NCI-H1092 treated with DMSO at 0.1 percent for 48 hours (cell line): ENCODE measurements at regions not wholly inside any gene's neighbourhood (a gene's known extent, or its start where the extent isn't known, plus 50 kb on each side); places are given as distances from the start of the nearest gene placed in this dataset.

Experiments used
- DNase-seq: peaks from one replicate; lab custom pipeline; 2025; lab: John Stamatoyannopoulos, UW

DNA sequence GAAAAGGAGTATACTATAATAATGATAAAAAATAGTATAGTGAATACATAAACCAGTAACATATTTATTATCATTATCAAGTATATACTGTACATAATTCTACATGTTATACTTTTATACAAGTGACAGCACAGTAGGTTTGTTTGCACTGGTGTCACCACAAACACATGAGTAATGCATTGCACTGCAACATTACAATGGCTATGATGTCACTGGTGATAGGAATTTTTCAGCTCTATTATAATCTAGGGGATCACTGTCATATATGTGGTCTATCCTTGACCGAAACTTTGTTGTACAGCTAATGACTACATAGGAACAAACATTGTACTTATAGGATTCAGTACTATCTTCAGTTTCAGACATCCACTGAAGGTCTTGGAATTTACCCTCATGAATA, 165.8 kb upstream of the SYT1 start:
- no peak for DNase-seq

- no peak for DNase-seq
Observed at GRCh38 chr12:78700565-78700964, 164.0 kb upstream of the SYT1 start.

DNA sequence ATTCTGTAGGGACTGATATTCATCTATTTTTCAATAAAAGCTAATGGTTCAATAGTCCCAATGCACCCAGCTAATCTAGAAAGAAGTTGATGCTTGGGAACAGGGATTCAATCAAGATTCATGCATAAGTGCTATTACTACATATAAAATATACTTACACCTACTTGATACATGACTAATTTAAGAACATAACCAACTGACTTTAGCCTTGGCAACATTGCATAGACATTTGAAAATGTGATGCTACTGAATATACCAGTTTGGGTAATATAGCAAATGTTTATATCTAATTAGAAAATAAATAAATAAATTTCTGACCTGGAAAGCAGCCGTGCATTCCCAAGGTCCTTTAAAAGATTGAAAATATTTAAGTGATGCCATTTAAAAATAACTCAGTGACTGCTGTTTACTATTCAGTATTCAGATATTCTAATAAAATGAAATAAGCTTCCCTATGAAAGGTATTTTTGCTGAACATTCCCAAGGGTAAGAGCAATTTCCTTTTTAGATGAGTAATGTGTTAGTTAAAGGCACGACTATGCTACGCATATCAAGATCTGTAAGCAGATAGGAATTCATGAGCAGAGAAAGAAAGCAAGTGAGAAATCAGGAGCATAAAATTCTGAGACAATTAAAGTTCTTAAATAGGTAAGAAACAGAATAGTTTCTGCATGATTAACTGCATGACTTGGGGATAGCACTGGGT, 160.6 kb upstream of the SYT1 start:
- no peak for DNase-seq

DNA sequence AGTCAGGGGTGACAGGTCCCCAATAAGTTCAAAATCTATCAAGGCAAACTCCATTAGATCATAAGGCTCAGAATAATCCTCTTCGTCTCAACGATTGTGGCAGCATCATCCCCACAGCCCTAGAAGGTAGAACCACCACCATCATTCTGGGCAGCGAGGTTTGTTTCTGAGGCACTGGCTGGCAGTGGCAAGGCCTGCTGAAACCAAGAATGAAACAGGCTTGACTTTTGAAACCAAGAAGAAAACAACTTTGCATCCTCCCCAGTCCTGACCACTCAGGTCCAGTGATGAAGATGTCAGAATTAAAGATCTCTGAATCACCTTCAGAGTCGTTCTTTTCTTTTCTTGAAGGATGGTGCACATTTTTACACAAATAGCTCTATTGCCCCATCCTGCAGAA, 152.6 kb upstream of the SYT1 start:
- no peak for DNase-seq

DNA sequence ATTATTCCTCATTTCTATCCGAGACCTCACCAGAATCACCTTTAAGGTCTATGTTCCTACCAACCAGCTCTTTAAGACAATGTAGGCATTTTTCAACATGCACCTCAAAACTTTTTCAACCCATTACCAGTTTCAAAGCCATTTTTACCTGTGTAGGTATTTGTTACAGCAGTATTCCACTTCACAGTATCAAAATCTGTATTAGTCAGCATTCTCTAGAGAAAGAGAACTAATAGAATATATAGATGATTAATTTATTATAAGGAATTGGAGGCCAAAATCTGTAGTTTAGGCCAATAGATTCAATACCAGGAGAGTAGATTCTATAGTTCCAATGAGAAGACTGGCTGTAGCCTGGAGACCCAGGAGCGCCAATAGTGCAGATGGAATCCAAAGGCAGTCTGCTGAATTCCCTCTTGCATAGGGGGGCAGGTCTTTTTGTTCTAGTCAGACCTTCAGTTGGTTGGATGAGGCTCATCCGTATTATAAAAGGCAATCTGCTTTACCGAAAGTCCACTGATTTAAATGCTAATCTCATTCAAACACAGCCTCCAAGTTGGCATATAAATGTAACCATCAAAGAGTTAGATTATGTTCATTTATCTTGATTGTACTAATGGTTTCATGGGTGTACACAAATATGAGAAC, 151.6 kb upstream of the SYT1 start:
- DNase-seq, result no peak

DNA sequence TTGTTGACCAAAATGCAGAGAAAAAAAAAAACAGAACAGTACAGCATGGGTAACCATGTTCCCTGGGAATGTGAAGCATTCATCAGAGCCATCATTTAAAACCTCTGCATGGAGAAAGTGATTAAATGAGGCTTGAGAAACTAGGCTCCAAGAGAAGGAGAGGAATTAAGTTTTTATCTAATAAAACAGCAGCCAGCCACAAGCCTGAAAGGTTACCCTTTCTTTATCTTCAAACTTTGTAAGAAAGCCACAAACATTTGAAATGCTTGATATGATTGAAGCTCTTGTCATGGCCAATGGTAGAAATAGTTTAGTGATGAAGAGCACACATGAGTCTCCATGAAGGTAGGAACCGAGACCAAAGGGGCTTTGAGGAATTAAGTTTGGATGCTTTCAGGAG, 144.9 kb upstream of the SYT1 start:
- DNase-seq, result no peak

- DNase-seq, result no peak
Observed at GRCh38 chr12:78721906-78722305, 142.7 kb upstream of the SYT1 start.

GRCh38 chr12:78725033-78725432, 139.5 kb upstream of the SYT1 start:
- DNase-seq, result no peak

GRCh38 chr12:78725951-78726580, 138.5 kb upstream of the SYT1 start:
- peak; percentile 20 for DNase-seq

- no peak for DNase-seq
Observed at GRCh38 chr12:78726854-78727253, 137.7 kb upstream of the SYT1 start.

- DNase-seq, result no peak
Observed at GRCh38 chr12:78732481-78732880, 132.1 kb upstream of the SYT1 start.

DNA sequence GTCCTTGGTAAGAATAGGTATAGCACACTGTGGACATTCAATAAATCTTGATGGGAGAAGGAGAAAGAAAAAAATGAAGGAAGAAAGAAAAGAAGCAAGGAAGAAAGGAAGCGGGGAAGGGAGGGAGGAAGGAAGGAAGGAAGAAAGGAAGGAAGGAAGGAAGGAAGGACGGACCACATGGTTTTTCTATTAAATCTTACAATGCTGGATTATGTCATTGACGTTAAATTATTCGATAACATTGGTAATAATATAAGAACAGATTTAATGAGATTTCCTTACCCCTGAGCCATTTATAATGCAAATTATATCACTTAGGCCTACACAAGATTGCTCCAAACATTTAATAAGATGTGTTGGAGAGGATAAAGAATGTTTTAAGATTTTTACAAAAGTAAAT, 124.9 kb upstream of the SYT1 start:
- DNase-seq, result no peak

DNA sequence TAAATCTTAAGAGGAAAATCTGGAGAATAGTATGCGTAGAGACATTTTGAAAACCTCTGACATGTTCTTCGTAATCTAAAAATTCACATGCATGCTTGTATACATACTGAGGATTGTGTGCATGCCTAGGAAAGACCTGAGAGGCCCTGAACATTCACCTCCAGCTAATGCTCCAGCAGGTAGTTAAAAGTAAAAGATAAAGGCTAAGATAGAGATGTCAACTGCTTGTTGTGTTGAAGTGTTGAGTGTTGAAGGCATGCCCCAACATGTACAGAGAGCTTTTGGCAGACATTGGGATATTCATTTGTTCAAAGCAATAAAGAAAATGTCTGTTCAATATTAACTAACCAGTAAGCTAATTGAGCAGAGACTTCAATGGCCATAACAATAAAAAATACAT, 118.6 kb upstream of the SYT1 start:
- no peak for DNase-seq

GRCh38 chr12:78753058-78753457, 111.5 kb upstream of the SYT1 start:
- DNase-seq, result no peak

GRCh38 chr12:78756936-78757335, 107.6 kb upstream of the SYT1 start:
- DNase-seq, result no peak

GRCh38 chr12:78759367-78759766, 105.2 kb upstream of the SYT1 start:
- no peak for DNase-seq

DNA sequence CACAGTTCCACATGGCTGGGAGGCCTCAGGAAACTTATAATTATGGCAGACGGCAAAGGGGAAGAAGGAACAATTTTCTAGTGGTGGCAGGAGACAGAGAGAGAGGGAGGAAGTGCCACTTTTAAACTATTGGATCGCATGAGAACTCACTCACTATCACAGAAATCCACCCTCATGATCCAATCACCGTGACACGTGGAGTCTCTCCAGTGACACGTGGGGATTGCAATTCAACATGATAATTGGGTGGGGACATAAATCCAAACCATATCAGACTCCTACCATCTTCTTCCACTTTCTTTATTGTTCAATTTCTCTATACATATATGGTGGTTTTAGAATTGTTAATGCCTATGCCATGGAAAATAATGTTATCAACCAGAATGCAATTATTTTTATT, 103.7 kb upstream of the SYT1 start:
- DNase-seq, result no peak

DNA sequence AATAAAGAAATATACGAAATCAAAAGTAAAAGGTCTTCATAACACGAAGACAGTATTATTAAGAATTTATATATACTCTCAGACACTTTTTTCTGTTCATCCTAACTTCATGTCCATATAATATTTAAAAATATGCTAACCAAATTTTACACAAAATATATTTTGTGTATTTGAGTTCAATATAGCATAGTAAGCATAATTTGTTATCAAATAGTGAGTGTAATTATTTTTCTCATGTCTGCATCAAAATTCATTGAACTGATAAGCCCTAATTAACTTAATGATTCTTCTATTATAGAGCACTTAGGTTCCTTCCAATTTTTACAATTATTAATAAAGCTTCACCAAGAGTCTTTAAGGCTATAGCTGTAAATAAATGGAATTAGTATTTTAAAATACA, 99.7 kb upstream of the SYT1 start:
- no peak for DNase-seq

- DNase-seq, result no peak
Observed at GRCh38 chr12:78767264-78767981, 97.2 kb upstream of the SYT1 start.

GRCh38 chr12:78778339-78778738, 86.2 kb upstream of the SYT1 start:
- no peak for DNase-seq

DNA sequence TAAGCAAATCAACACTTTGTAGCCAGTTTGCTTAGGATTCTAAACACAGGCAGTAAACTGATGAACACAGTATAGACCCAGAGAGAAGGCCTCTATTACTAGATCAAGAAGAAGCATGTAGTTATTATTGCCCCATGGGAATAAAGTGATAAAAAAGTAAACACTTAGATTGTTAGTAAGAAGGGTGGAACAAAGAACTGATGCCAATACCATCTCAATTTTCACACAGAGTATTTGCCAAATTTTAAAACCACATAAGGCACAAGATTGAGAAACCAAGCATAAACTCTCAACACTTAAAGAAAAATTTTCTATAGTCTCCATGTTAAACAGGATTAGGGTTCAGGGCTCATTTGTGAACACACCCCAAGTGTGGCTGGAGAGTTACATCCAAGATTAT, 77.0 kb upstream of the SYT1 start:
- no peak for DNase-seq

- DNase-seq, result no peak
Observed at GRCh38 chr12:78790148-78790547, 74.4 kb upstream of the SYT1 start.
